HEK293 (cell line): ENCODE measurements at regions not wholly inside any gene's neighbourhood (a gene's known extent, or its start where the extent isn't known, plus 50 kb on each side); places are given as distances from the start of the nearest gene placed in this dataset.
"Not testable (repeated sequence)": the region's sequence is repeated elsewhere in the genome, so short reads cannot be mapped to it uniquely, and the experiment has no call there.

Experiments
- CTCF ChIP-seq: fragments of 450-650 bp; formaldehyde crosslinking; IDR thresholded peaks from 2 replicates; pipeline ENCODE4 v1.5.1; 2016; ENCODE audit warnings: missing biosample characterization, missing genetic modification characterization
- ZBTB26 ChIP-seq: fragments of 450-650 bp; formaldehyde crosslinking; optimal IDR thresholded peaks from 2 replicates; pipeline ENCODE3; 2016; ENCODE audit warnings: missing biosample characterization, mild to moderate bottlenecking, missing genetic modification characterization
- ZNF76 ChIP-seq: fragments of 450-650 bp; formaldehyde crosslinking; IDR thresholded peaks from 2 replicates; pipeline ENCODE4; 2016; ENCODE audit warnings: low read depth, missing biosample characterization, missing genetic modification characterization, borderline replicate concordance

GRCh38 chr16:33913601-33914000 is 454.2 kb downstream of the TP53TG3F start:
- TF ChIP-seq ZNF76; ZBTB26 (tag by site-specific recombination); CTCF (tag by site-specific recombination): not testable (repeated sequence)
